Tibial nerve (tissue), 4 donors: ENCODE measurements at regions not wholly inside any gene's neighbourhood (a gene's known extent, or its start where the extent isn't known, plus 50 kb on each side); places are given as distances from the start of the nearest gene placed in this dataset. TPM values are rescaled to one million over a fixed set of nuclear protein-coding genes. Genes with fewer than 3 reads are reported as not detected.

Experiments
- DNase-seq, 2 donors: peaks; one replicate each; pipeline ENCODE4 v3.0.0-alpha.2; 2019; ENCODE audit warnings: low spot score in 2 of 2
- H3K27ac ChIP-seq, 4 donors: fragments of 200-600 bp; sonication (generic) in 3 of 4; one replicate each; pipeline ENCODE4 v1.5.1; 2017 to 2019; ENCODE audit warnings: mild to moderate bottlenecking in 1 of 4
- H3K27me3 ChIP-seq, 2 donors: fragments of 200-600 bp; sonication (generic) in 1 of 2; one replicate each; pipeline versions ENCODE4 v1.5.1 to v1.6.0; 2017 to 2019
- H3K36me3 ChIP-seq, 3 donors: fragments of 200-600 bp; sonication (generic); one replicate each; pipeline ENCODE4 v1.5.1; 2018 to 2019
- H3K4me1 ChIP-seq, 4 donors: fragments of 200-600 bp; sonication (generic) in 3 of 4; one replicate each; pipeline ENCODE4 v1.5.1; 2017 to 2019
- H3K4me3 ChIP-seq, 4 donors: fragments of 200-600 bp; sonication (generic) in 3 of 4; one replicate each; pipeline ENCODE4 v1.5.1; 2017 to 2019; ENCODE audit warnings: mild to moderate bottlenecking in 1 of 4, moderate library complexity in 1 of 4
- H3K9me3 ChIP-seq, 4 donors: fragments of 200-600 bp; sonication (generic) in 3 of 4; one replicate each; pipeline ENCODE4 v1.5.1; 2017 to 2019
- CTCF ChIP-seq, 5 experiments: fragments of 200-600 bp in 3 of 5; fragments of 450-650 bp in 2 of 5; sonication (generic) in 3 of 5; IDR thresholded peaks; one replicate each; pipeline ENCODE4 v1.5.1; 2016 to 2019; ENCODE audit warnings: antibody characterized with exemption in 5 of 5, mild to moderate bottlenecking in 3 of 5, moderate library complexity in 2 of 5
- EP300 ChIP-seq, 2 donors: sonication (generic); formaldehyde crosslinking; IDR thresholded peaks; one replicate each; pipeline ENCODE4 v1.6.1; 2017; ENCODE audit warnings: antibody characterized with exemption in 2 of 2, mild to moderate bottlenecking in 1 of 2
- POLR2A ChIP-seq, 2 donors: fragments of 450-650 bp; IDR thresholded peaks; one replicate each; pipeline ENCODE4 v1.6.1; 2017; ENCODE audit warnings: antibody characterized with exemption in 2 of 2, mild to moderate bottlenecking in 2 of 2, moderate library complexity in 2 of 2
- WGBS, 2 donors: methylation state at CpG; one replicate each; pipeline ENCODE4 v1.1.5; 2018; 5-methylcytosine and 5-hydroxymethylcytosine counted together
- small RNA-seq: library from RNA; depleted of rRNA; stranded (forward); fragments of <200 nt; gene quantifications from one replicate; pipeline ENCODE3, GENCODE V24; 2016

DNA sequence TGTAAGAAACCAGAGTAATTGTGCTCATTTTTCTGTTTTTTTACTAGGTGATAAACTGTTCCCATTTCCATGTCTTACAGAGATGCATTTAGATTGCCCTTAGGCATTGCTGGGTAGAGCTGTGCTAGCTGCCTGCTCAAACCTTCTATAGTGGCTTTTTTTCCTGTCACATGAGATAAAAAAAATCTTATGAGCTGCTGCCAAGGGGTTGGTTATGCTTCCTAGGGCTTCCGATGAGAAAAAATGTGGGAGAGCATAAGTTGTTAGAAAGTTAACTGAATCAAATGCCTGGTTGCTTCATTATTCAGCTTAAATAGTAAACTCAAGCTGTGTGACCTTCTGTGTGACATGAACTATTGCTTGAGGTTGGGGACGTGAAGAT lies 50.0 kb upstream of the NOX3 start:
- no peaks in the 10 kb centered on the region for H3K4me1 ChIP-seq
- DNase-seq, result no peak

More for the DNA sequence above, 50.0 kb upstream of the NOX3 start:
- TF ChIP-seq CTCF (IDR thresholded peaks at IDR 0.05), result no peak
- TF ChIP-seq POLR2A (IDR thresholded peaks at IDR 0.05), result no peak
- TF ChIP-seq EP300 (IDR thresholded peaks at IDR 0.05), result no peak
- 39 to 45% methylated on average over 2 of the region's 2 CpGs for WGBS, 2 donors
- H3K4me3 ChIP-seq, result no peak overlapping the region
- H3K27ac ChIP-seq, result no peak overlapping the region
- no peaks in the 10 kb centered on the region for H3K27me3 ChIP-seq
- no peaks in the 10 kb centered on the region for H3K36me3 ChIP-seq
- H3K9me3 ChIP-seq, result peaks cover 0 to 3% (median 0%) of the 10 kb centered on the region in 4 donors

Small RNAs in the stretch of these regions (small RNA-seq; reads per million reads assigned to genes)
- not detected for gene MIR1202
- not detected for gene RNU7-152P
- not detected for gene SNORD28B
